Esophagus muscularis mucosa (tissue), 4 donors: ENCODE measurements at regions not wholly inside any gene's neighbourhood (a gene's known extent, or its start where the extent isn't known, plus 50 kb on each side); places are given as distances from the start of the nearest gene placed in this dataset.

Experiments
- DNase-seq: peaks from one replicate; pipeline ENCODE4 v3.0.0-alpha.2; 2017; ENCODE audit errors: extremely low spot score
- H3K27ac ChIP-seq, 4 donors: fragments of 200-600 bp; sonication (generic); replicated peaks in 1 of 4; 1 replicate in 3 of 4; 2 replicates in 1 of 4; pipeline ENCODE4 v1.5.1; 2016 to 2019; ENCODE audit warnings: mild to moderate bottlenecking in 1 of 4
- H3K27me3 ChIP-seq, 4 donors: fragments of 200-600 bp; sonication (generic); one replicate each; pipeline versions ENCODE4 v1.5.1 to v1.6.0; 2016 to 2019
- H3K36me3 ChIP-seq, 4 donors: fragments of 200-600 bp; sonication (generic); one replicate each; pipeline ENCODE4 v1.5.1; 2016 to 2019
- H3K4me1 ChIP-seq, 4 donors: fragments of 200-600 bp; sonication (generic); one replicate each; pipeline ENCODE4 v1.5.1; 2016 to 2019
- H3K4me3 ChIP-seq, 4 donors: fragments of 200-600 bp; sonication (generic); 1 replicate in 2 of 4; 2 replicates in 2 of 4; pipeline ENCODE4 v1.5.1; 2016 to 2019; ENCODE audit warnings: mild to moderate bottlenecking in 4 of 4, moderate library complexity in 1 of 4
- H3K9me3 ChIP-seq, 4 donors: fragments of 200-600 bp; sonication (generic); 1 replicate in 3 of 4; 2 replicates in 1 of 4; pipeline ENCODE4 v1.5.1; 2016 to 2019
- CTCF ChIP-seq, 3 experiments: fragments of 200-600 bp in 2 of 3; fragments of 450-650 bp in 1 of 3; sonication (generic) in 2 of 3; IDR thresholded peaks; one replicate each; pipeline ENCODE4 v1.5.1; 2017 to 2019; ENCODE audit warnings: antibody characterized with exemption in 3 of 3, mild to moderate bottlenecking in 2 of 3, moderate library complexity in 1 of 3
- EP300 ChIP-seq: sonication (generic); formaldehyde crosslinking; IDR thresholded peaks from one replicate; pipeline ENCODE4 v1.6.1; 2017; ENCODE audit warnings: antibody characterized with exemption
- POLR2A ChIP-seq: fragments of 450-650 bp; IDR thresholded peaks from one replicate; pipeline ENCODE4 v1.6.1; 2017; ENCODE audit warnings: antibody characterized with exemption, moderate library complexity, mild to moderate bottlenecking, low read depth
- POLR2AphosphoS5 ChIP-seq, 2 donors: sonication (generic); formaldehyde crosslinking; IDR thresholded peaks; one replicate each; pipeline ENCODE4 v1.6.1; 2017; ENCODE audit warnings: antibody characterized with exemption in 2 of 2
- WGBS: methylation state at CpG from one replicate; pipeline ENCODE4 v1.1.5; 2018; 5-methylcytosine and 5-hydroxymethylcytosine counted together
- intact Hi-C: fragments of 100-400 bp; cut with DNase I; formaldehyde crosslinking; loops from one replicate; pipeline ENCODE4 v1.15.1; 2023

- H3K4me3 ChIP-seq: no peak overlapping the region
- intact Hi-C loops: no loop called here
- H3K4me1 ChIP-seq: peaks cover 6 to 9% (median 8%) of the 10 kb centered on the region in 4 donors
- H3K36me3 ChIP-seq: no peaks in the 10 kb centered on the region
- no peak for DNase-seq
- H3K27me3 ChIP-seq: peaks cover 0 to 38% (median 0%) of the 10 kb centered on the region in 4 donors
- no peak overlapping the region for H3K27ac ChIP-seq
- TF ChIP-seq POLR2A (no peak), POLR2AphosphoS5 (IDR thresholded peaks at IDR 0.05) (no peak)
- 72% methylated on average over 8 of the region's 8 CpGs for WGBS
- no peaks in the 10 kb centered on the region for H3K9me3 ChIP-seq
These were observed 500.5 kb downstream of the BUD13 start for GRCh38 chr11:116272181-116272789.

- no peak overlapping the region for H3K27ac ChIP-seq
- H3K4me3 ChIP-seq: no peak overlapping the region
- intact Hi-C loops: no loop called here
- peaks cover 0 to 35% (median 0%) of the 10 kb centered on the region in 4 donors for H3K27me3 ChIP-seq
- no peak for DNase-seq
- TF ChIP-seq EP300 (no peak), POLR2AphosphoS5 (IDR thresholded peaks at IDR 0.05) (no peak), CTCF (IDR thresholded peaks at IDR 0.05) (no peak), POLR2A (no peak)
- no peaks in the 10 kb centered on the region for H3K9me3 ChIP-seq
- H3K36me3 ChIP-seq: no peaks in the 10 kb centered on the region
- 80% methylated on average over 6 of the region's 6 CpGs for WGBS
- H3K4me1 ChIP-seq: peaks cover 4 to 6% (median 4%) of the 10 kb centered on the region in 4 donors
These were observed 501.3 kb downstream of the BUD13 start for GRCh38 chr11:116271479-116271878.

GRCh38 chr11:116267146-116267545, 505.6 kb downstream of the BUD13 start:
- H3K9me3 ChIP-seq: no peaks in the 10 kb centered on the region
- H3K36me3 ChIP-seq: no peaks in the 10 kb centered on the region
- intact Hi-C loops: no loop called here
- H3K4me1 ChIP-seq: no peaks in the 10 kb centered on the region
- H3K27ac ChIP-seq: no peak overlapping the region
- no peak overlapping the region for H3K4me3 ChIP-seq
- WGBS: 83% methylated on average over 5 of the region's 5 CpGs
- peaks cover 0 to 20% (median 0%) of the 10 kb centered on the region in 4 donors for H3K27me3 ChIP-seq
- no peak for DNase-seq
- TF ChIP-seq POLR2A (no peak), EP300 (no peak), CTCF (IDR thresholded peaks at IDR 0.05) (no peak), POLR2AphosphoS5 (IDR thresholded peaks at IDR 0.05) (no peak)

- H3K4me3 ChIP-seq: no peak overlapping the region
- no peaks in the 10 kb centered on the region for H3K4me1 ChIP-seq
- TF ChIP-seq POLR2AphosphoS5 (IDR thresholded peaks at IDR 0.05) (no peak), EP300 (no peak), CTCF (IDR thresholded peaks at IDR 0.05) (no peak), POLR2A (no peak)
- H3K36me3 ChIP-seq: no peaks in the 10 kb centered on the region
- peaks cover 0 to 36% (median 0%) of the 10 kb centered on the region in 4 donors for H3K27me3 ChIP-seq
- H3K27ac ChIP-seq: no peak overlapping the region
- no peak for DNase-seq
- WGBS: 69% methylated on average over 8 of the region's 8 CpGs
- no peaks in the 10 kb centered on the region for H3K9me3 ChIP-seq
- intact Hi-C loops: no loop called here
These were observed 509.0 kb downstream of the BUD13 start for GRCh38 chr11:116263770-116264169.

GRCh38 chr11:116263019-116263418, 509.8 kb downstream of the BUD13 start:
- no peak for DNase-seq
- Histone ChIP-seq H3K4me3 (no peak overlapping the region), H3K27ac (no peak overlapping the region), H3K27me3 (peaks cover 0 to 36% (median 0%) of the 10 kb centered on the region in 4 donors), H3K9me3 (no peaks in the 10 kb centered on the region), H3K4me1 (no peaks in the 10 kb centered on the region), H3K36me3 (no peaks in the 10 kb centered on the region)
- WGBS: 61% methylated on average over 3 of the region's 3 CpGs
- intact Hi-C loops: no loop called here
- TF ChIP-seq POLR2A: no peak
- TF ChIP-seq POLR2AphosphoS5 (IDR thresholded peaks at IDR 0.05): no peak
- TF ChIP-seq EP300: no peak
- no peak for TF ChIP-seq CTCF (IDR thresholded peaks at IDR 0.05)
